ENCODE measurements at regions not wholly inside any gene's neighbourhood (a gene's known extent, or its start where the extent isn't known, plus 50 kb on each side); places are given as distances from the start of the nearest gene placed in this dataset.

DNA sequence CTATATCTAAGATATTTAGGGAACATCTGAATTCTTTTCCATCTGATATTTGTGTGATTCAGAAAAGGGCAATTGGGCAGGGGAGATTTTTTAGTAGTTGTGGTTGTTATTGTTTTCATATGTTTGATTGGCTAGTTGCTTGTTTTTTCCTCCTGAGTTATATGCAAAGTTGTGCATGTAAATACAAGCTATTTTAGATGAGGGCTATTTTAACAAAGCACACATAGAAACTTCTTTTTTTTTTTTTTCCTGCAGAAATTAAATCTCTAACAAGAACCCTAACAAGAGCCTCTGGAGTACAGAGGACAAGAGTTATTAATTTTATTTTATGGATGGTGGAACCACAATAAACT lies 559.1 kb downstream of the CETN3 start:
- TF ChIP-seq, protein P1, sequence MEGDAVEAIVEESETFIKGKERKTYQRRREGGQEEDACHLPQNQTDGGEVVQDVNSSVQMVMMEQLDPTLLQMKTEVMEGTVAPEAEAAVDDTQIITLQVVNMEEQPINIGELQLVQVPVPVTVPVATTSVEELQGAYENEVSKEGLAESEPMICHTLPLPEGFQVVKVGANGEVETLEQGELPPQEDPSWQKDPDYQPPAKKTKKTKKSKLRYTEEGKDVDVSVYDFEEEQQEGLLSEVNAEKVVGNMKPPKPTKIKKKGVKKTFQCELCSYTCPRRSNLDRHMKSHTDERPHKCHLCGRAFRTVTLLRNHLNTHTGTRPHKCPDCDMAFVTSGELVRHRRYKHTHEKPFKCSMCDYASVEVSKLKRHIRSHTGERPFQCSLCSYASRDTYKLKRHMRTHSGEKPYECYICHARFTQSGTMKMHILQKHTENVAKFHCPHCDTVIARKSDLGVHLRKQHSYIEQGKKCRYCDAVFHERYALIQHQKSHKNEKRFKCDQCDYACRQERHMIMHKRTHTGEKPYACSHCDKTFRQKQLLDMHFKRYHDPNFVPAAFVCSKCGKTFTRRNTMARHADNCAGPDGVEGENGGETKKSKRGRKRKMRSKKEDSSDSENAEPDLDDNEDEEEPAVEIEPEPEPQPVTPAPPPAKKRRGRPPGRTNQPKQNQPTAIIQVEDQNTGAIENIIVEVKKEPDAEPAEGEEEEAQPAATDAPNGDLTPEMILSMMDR (IDR thresholded peaks at IDR 0.05; ENCODE audit: insufficient read depth, low read depth, low read length), result no peak
- TF ChIP-seq EZH2 (IDR thresholded peaks at IDR 0.05; ENCODE audit: insufficient read depth, low read length), result no peak
